Neuronal stem cell (in vitro differentiated cells): ENCODE measurements at regions not wholly inside any gene's neighbourhood (a gene's known extent, or its start where the extent isn't known, plus 50 kb on each side); places are given as distances from the start of the nearest gene placed in this dataset.

ENCODE experiments used
- DNase-seq: peaks from one replicate; pipeline ENCODE4 v3.0.0-alpha.2; 2013; ENCODE audit warnings: low spot score
- H2AFZ ChIP-seq: one replicate; pipeline ENCODE4 v1.6.1; 2013; ENCODE audit warnings: mild to moderate bottlenecking, low read length, inconsistent platforms
- H2AK5ac ChIP-seq: 2 replicates; pipeline ENCODE4 v1.6.1; 2013; ENCODE audit warnings: low read depth, mild to moderate bottlenecking, inconsistent platforms, low read length, moderate library complexity, mixed read lengths
- H2BK120ac ChIP-seq: 2 replicates; pipeline ENCODE4 v1.6.1; 2013; ENCODE audit warnings: low read depth, mild to moderate bottlenecking, inconsistent platforms, low read length, moderate library complexity, mixed read lengths
- H2BK12ac ChIP-seq: one replicate; pipeline ENCODE4 v1.6.1; 2013; ENCODE audit warnings: low read length, inconsistent platforms
- H2BK15ac ChIP-seq: 2 replicates; pipeline ENCODE4 v1.6.1; 2013; ENCODE audit warnings: mild to moderate bottlenecking, low read length, inconsistent platforms, mixed read lengths
- H2BK5ac ChIP-seq: one replicate; pipeline ENCODE4 v1.6.1; 2013; ENCODE audit warnings: inconsistent platforms, mild to moderate bottlenecking, low read length, moderate library complexity
- H3K14ac ChIP-seq: one replicate; pipeline ENCODE4 v1.6.1; 2013; ENCODE audit warnings: low read length, inconsistent platforms
- H3K18ac ChIP-seq: 2 replicates; pipeline ENCODE4 v1.6.1; 2013; ENCODE audit warnings: low read length, inconsistent platforms
- H3K23ac ChIP-seq: 2 replicates; pipeline ENCODE4 v1.6.1; 2013; ENCODE audit warnings: low read depth, mild to moderate bottlenecking, mixed read lengths, low read length, inconsistent platforms; ENCODE audit not compliant: poor library complexity
- H3K27ac ChIP-seq: replicated peaks from 3 replicates; pipeline ENCODE4 v1.5.1; 2013; ENCODE audit warnings: low read length, inconsistent platforms
- H3K27me3 ChIP-seq, 3 experiments: 2 replicates each; pipeline ENCODE4 v1.6.1; 2013; ENCODE audit warnings: low read length in 3 of 3, mild to moderate bottlenecking in 2 of 3, inconsistent platforms in 1 of 3, low read depth in 1 of 3, mixed read lengths in 1 of 3, moderate library complexity in 1 of 3; ENCODE audit not compliant: control insufficient read depth in 3 of 3, insufficient read depth in 3 of 3
- H3K36me3 ChIP-seq, 2 donors: replicated peaks in 1 of 2; 2 replicates each; pipeline ENCODE4 v1.6.1; 2013; ENCODE audit warnings: low read length in 2 of 2; ENCODE audit not compliant: control insufficient read depth in 2 of 2, insufficient read depth in 2 of 2
- H3K4ac ChIP-seq: 2 replicates; pipeline ENCODE4 v1.6.1; 2013; ENCODE audit warnings: inconsistent platforms, mild to moderate bottlenecking, low read length, moderate library complexity
- H3K4me1 ChIP-seq, 2 donors: 1 replicate in 1 of 2; 2 replicates in 1 of 2; pipeline ENCODE4 v1.6.1; 2013; ENCODE audit warnings: low read length in 2 of 2, low read depth in 1 of 2; ENCODE audit not compliant: control insufficient read depth in 2 of 2, insufficient read depth in 1 of 2
- H3K4me2 ChIP-seq: one replicate; pipeline ENCODE4 v1.6.1; 2013; ENCODE audit warnings: mild to moderate bottlenecking, low read length, inconsistent platforms; ENCODE audit not compliant: insufficient read depth, poor library complexity, severe bottlenecking
- H3K4me3 ChIP-seq, 2 donors: 2 replicates each; pipeline ENCODE4 v1.5.1; 2013; ENCODE audit warnings: low read length in 2 of 2, mild to moderate bottlenecking in 2 of 2, inconsistent platforms in 1 of 2, moderate library complexity in 1 of 2
- H3K79me1 ChIP-seq: one replicate; pipeline ENCODE4 v1.6.1; 2013; ENCODE audit warnings: low read depth, mild to moderate bottlenecking, inconsistent platforms, low read length, moderate library complexity
- H3K9ac ChIP-seq: one replicate; pipeline ENCODE4 v1.6.1; 2013; ENCODE audit warnings: mild to moderate bottlenecking, low read depth, low read length, inconsistent platforms; ENCODE audit not compliant: poor library complexity
- H3K9me3 ChIP-seq, 2 donors: replicated peaks in 1 of 2; 2 replicates each; pipeline versions ENCODE3 to v1.6.1; 2013; ENCODE audit warnings: low read length in 2 of 2, mild to moderate bottlenecking in 2 of 2, inconsistent platforms in 1 of 2, low read depth in 1 of 2, mixed read lengths in 1 of 2, moderate library complexity in 1 of 2; ENCODE audit not compliant: control insufficient read depth in 2 of 2, insufficient read depth in 1 of 2
- H4K8ac ChIP-seq: one replicate; pipeline ENCODE4 v1.6.1; 2013; ENCODE audit warnings: low read depth, mild to moderate bottlenecking, inconsistent platforms, low read length, moderate library complexity
- H4K91ac ChIP-seq: one replicate; pipeline ENCODE4 v1.6.1; 2013; ENCODE audit warnings: low read length, low read depth, mild to moderate bottlenecking, inconsistent platforms; ENCODE audit not compliant: poor library complexity
- WGBS, 2 donors: extraction: QIAGEN DNeasy Blood & Tissue Kit; methylation state at CpG; one replicate each; pipeline ENCODE4 v1.1.7; 2013; ENCODE audit warnings: missing lambda C conversion rate in 2 of 2, mixed read lengths in 1 of 2; ENCODE audit not compliant: insufficient read length in 2 of 2, insufficient replicate concordance in 1 of 2; ENCODE audit errors: extremely low coverage in 2 of 2; 5-methylcytosine and 5-hydroxymethylcytosine counted together

- Histone ChIP-seq H4K91ac (no peak overlapping the region), H3K27me3 (no peaks in the 10 kb centered on the region), H2AK5ac (peak overlapping the region; percentile 65), H2BK120ac (no peak overlapping the region), H3K9ac (no peak overlapping the region), H3K4me2 (no peak overlapping the region), H2AFZ (no peak overlapping the region), H3K4me3 (no peak overlapping the region), H3K9me3 (peaks cover 0 to 1% of the 10 kb centered on the region in 2 donors), H3K79me1 (no peaks in the 10 kb centered on the region), H3K23ac (no peak overlapping the region), H2BK12ac (no peak overlapping the region), H3K14ac (no peak overlapping the region), H2BK5ac (no peak overlapping the region), H3K36me3 (no peaks in the 10 kb centered on the region), H4K8ac (peak overlapping the region; percentile 49), H3K27ac (no peak overlapping the region), H3K18ac (peak overlapping the region; percentile 80), H2BK15ac (no peak overlapping the region), H3K4ac (no peak overlapping the region), H3K4me1 (peaks cover 16 to 20% of the 10 kb centered on the region in 2 donors)
- WGBS, 2 donors, result no CpG with 5 or more reads among the region's 32 CpGs
- no peak for DNase-seq
Observed at GRCh38 chr5:2515180-2515764, 236.2 kb downstream of the IRX2 start.

GRCh38 chr5:2514484-2514883 lies 237.0 kb downstream of the IRX2 start:
- DNase-seq, result no peak
- H2BK15ac ChIP-seq, result no peak overlapping the region

GRCh38 chr5:2511706-2512105 lies 239.8 kb downstream of the IRX2 start:
- WGBS, 2 donors, result no CpG with 5 or more reads among the region's 5 CpGs
- no peak overlapping the region for H3K4me3 ChIP-seq
- no peak overlapping the region for H2BK5ac ChIP-seq
- H3K18ac ChIP-seq, result peak overlapping the region; percentile 8
- no peaks in the 10 kb centered on the region for H3K27me3 ChIP-seq
- H3K23ac ChIP-seq, result no peak overlapping the region
- DNase-seq, result no peak
- H3K9ac ChIP-seq, result no peak overlapping the region
- no peak overlapping the region for H4K91ac ChIP-seq
- H2BK12ac ChIP-seq, result no peak overlapping the region
- H3K4ac ChIP-seq, result no peak overlapping the region
- no peak overlapping the region for H2BK15ac ChIP-seq
- H3K4me2 ChIP-seq, result no peak overlapping the region
- no peaks in the 10 kb centered on the region for H3K79me1 ChIP-seq
- peaks cover 16 to 20% of the 10 kb centered on the region in 2 donors for H3K4me1 ChIP-seq
- H3K27ac ChIP-seq, result no peak overlapping the region
- H2AK5ac ChIP-seq, result no peak overlapping the region
- H2BK120ac ChIP-seq, result no peak overlapping the region
- H4K8ac ChIP-seq, result no peak overlapping the region
- no peaks in the 10 kb centered on the region for H3K36me3 ChIP-seq
- no peak overlapping the region for H2AFZ ChIP-seq
- H3K9me3 ChIP-seq, result peaks cover 0 to 1% of the 10 kb centered on the region in 2 donors
- H3K14ac ChIP-seq, result no peak overlapping the region

More at GRCh38 chr5:2514484-2514883, 237.0 kb downstream of the IRX2 start:
- Histone ChIP-seq H3K27me3 (no peaks in the 10 kb centered on the region), H3K36me3 (no peaks in the 10 kb centered on the region), H3K79me1 (no peaks in the 10 kb centered on the region), H3K4ac (no peak overlapping the region), H2AK5ac (no peak overlapping the region), H2BK120ac (no peak overlapping the region), H3K9ac (no peak overlapping the region), H3K4me2 (no peak overlapping the region), H2BK5ac (no peak overlapping the region), H3K18ac (no peak overlapping the region), H4K91ac (no peak overlapping the region), H2AFZ (peak overlapping the region; percentile 46), H3K14ac (no peak overlapping the region), H2BK12ac (no peak overlapping the region), H3K27ac (no peak overlapping the region), H3K23ac (no peak overlapping the region), H4K8ac (no peak overlapping the region), H3K4me1 (peaks cover 16 to 20% of the 10 kb centered on the region in 2 donors), H3K9me3 (peaks cover 0 to 1% of the 10 kb centered on the region in 2 donors), H3K4me3 (no peak overlapping the region)
- no CpG with 5 or more reads among the region's 6 CpGs for WGBS, 2 donors

DNA sequence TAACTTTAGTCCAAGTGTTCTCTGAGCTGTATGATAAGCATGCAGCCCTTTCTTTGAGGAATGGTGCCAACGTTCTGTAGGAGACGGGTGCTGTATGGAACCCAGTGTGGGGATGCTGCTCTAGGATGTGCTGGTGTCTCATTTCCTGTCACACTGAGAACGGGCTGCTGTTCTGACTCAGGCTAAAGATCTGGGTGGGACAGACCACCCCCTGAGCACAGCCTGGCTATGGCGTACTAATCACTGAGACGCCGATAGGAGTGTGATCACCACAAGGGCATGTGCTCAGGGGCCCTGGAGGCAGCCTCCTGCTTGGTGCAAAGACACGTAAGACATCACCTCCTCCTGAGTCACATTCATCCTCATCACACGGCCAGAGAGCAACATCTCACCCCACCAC lies 240.4 kb downstream of the IRX2 start:
- H2BK12ac ChIP-seq, result no peak overlapping the region
- no peak overlapping the region for H2BK15ac ChIP-seq
- no peak overlapping the region for H2AK5ac ChIP-seq
- H2AFZ ChIP-seq, result no peak overlapping the region
- peaks cover 14 to 21% of the 10 kb centered on the region in 2 donors for H3K4me1 ChIP-seq
- no peak overlapping the region for H4K8ac ChIP-seq
- no peak overlapping the region for H3K4me2 ChIP-seq
- H3K36me3 ChIP-seq, result no peaks in the 10 kb centered on the region
- no peak overlapping the region for H3K23ac ChIP-seq
- no peaks in the 10 kb centered on the region for H3K27me3 ChIP-seq
- H2BK120ac ChIP-seq, result no peak overlapping the region
- H3K9ac ChIP-seq, result no peak overlapping the region
- H4K91ac ChIP-seq, result no peak overlapping the region
- H3K18ac ChIP-seq, result peak overlapping the region; percentile 8
- H3K27ac ChIP-seq, result no peak overlapping the region
- H2BK5ac ChIP-seq, result no peak overlapping the region
- no peak overlapping the region for H3K14ac ChIP-seq
- H3K9me3 ChIP-seq, result peaks cover 0 to 1% of the 10 kb centered on the region in 2 donors
- no peak for DNase-seq
- no peaks in the 10 kb centered on the region for H3K79me1 ChIP-seq
- H3K4ac ChIP-seq, result no peak overlapping the region
- no CpG with 5 or more reads among the region's 8 CpGs for WGBS, 2 donors
- H3K4me3 ChIP-seq, result peak overlapping the region in 1 of 2 donors; percentile 18
